H1 (cell line): ENCODE measurements at regions not wholly inside any gene's neighbourhood (a gene's known extent, or its start where the extent isn't known, plus 50 kb on each side); places are given as distances from the start of the nearest gene placed in this dataset.

ENCODE experiments used
- CREB1 ChIP-seq: IDR thresholded peaks from 2 replicates; pipeline ENCODE4 v1.6.1; 2012; ENCODE audit warnings: inconsistent platforms
- FOSL1 ChIP-seq: IDR thresholded peaks from 2 replicates; pipeline ENCODE4 v1.6.1; 2011; ENCODE audit warnings: mild to moderate bottlenecking, low read depth, low read length, moderate library complexity; ENCODE audit not compliant: insufficient read depth
- MAFK ChIP-seq: IDR thresholded peaks from 2 replicates; pipeline ENCODE4 v1.6.1; 2012; ENCODE audit warnings: low read depth, mild to moderate bottlenecking, improper control_type of control experiment, low read length
- TF ChIP-seq, protein P1 (sequence below): IDR thresholded peaks from 2 replicates; pipeline ENCODE4 v1.6.1; 2012; ENCODE audit warnings: low read length, inconsistent platforms

DNA sequence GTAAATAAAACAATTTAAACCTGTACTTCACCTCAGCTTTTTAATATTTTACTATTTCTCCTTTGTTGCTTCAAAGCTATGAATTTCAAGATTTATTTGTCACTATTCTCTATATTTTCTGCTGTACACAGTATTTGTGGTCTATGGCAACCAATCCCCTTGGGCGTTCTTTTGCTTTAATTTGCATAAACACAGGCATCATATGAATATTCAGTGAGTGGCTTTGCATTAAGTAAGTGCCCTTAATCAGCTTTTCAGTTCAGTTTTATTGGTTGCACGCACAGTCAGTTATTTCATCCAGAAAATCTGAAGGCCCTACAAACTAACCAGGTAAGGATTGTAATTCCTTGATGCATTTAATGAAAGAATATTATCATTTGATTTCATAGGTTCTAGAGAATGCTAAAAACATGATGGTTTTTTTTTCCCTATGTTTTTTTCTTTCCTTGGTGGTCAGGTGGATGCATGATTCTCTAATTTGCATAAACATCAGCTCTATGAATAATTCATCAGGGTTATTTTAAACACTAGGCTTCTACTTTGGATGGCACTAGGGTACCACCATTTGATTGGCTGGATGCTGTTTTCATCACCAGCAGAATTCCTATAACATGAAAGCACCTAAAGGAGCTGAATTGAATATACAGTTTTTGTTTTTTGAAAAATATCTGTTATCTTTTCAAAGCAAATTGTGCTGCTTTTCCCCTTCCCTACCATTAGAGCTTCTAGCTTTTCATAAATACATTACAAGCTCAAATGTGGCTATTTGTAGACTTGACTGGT is 249.2 kb upstream of the CCNH start (continued):
- TF ChIP-seq FOSL1 (no peak), CREB1 (no peak), MAFK (no peak)
- TF ChIP-seq, protein P1, sequence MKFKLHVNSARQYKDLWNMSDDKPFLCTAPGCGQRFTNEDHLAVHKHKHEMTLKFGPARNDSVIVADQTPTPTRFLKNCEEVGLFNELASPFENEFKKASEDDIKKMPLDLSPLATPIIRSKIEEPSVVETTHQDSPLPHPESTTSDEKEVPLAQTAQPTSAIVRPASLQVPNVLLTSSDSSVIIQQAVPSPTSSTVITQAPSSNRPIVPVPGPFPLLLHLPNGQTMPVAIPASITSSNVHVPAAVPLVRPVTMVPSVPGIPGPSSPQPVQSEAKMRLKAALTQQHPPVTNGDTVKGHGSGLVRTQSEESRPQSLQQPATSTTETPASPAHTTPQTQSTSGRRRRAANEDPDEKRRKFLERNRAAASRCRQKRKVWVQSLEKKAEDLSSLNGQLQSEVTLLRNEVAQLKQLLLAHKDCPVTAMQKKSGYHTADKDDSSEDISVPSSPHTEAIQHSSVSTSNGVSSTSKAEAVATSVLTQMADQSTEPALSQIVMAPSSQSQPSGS = no peak
